ENCODE measurements at regions not wholly inside any gene's neighbourhood (a gene's known extent, or its start where the extent isn't known, plus 50 kb on each side); places are given as distances from the start of the nearest gene placed in this dataset.

- POLR2A ChIA-PET = no interaction called here
- Histone ChIP-seq H3K4me1 (ENCODE audit: control insufficient read depth, insufficient read depth, low read length) (no peaks in the 10 kb centered on the region), H3K36me3 (ENCODE audit: control insufficient read depth in 2 of 2, insufficient read depth in 2 of 2, low read length in 1 of 2) (no peaks in the 10 kb centered on the region), H3K27ac (ENCODE audit: control insufficient read depth, insufficient read depth) (no peak overlapping the region), H3K4me2 (ENCODE audit: control insufficient read depth, insufficient read depth) (no peak overlapping the region), H3K9ac (ENCODE audit: control insufficient read depth, insufficient read depth, low read length) (no peak overlapping the region), H4K20me1 (ENCODE audit: control insufficient read depth, insufficient read depth) (no peaks in the 10 kb centered on the region), H3K79me2 (ENCODE audit: control insufficient read depth, insufficient read depth, low read length) (no peaks in the 10 kb centered on the region), H3K4me3 (no peak overlapping the region), H3K9me3 (replicated peaks; ENCODE audit: control insufficient read depth, insufficient read depth, low read length) (no peaks in the 10 kb centered on the region), H3K27me3 (replicated peaks in 1 of 2; ENCODE audit: control insufficient read depth in 2 of 2, insufficient read depth in 2 of 2, low read length in 1 of 2) (no peaks in the 10 kb centered on the region; a peak in 1 of 4 replicates), H2AFZ (ENCODE audit: control insufficient read depth, low read depth, low read length) (no peak overlapping the region)
- in situ Hi-C loops (cut with MboI) (no loop called here), intact Hi-C loops (cut with micrococcal nuclease; ENCODE audit: unreplicated experiment) (no loop called here)
- TF ChIP-seq ZBTB33 (IDR thresholded peaks at IDR 0.05) (no peak), BHLHE40 (IDR thresholded peaks at IDR 0.05; ENCODE audit: borderline replicate concordance in 1 of 2, low read depth in 2 of 2, low read length in 1 of 2) (no peak), STAT3 (IDR thresholded peaks at IDR 0.05; ENCODE audit: low read depth, low read length) (no peak), ZZZ3 (IDR thresholded peaks at IDR 0.05; ENCODE audit: control insufficient read depth, insufficient read length, low read depth) (no peak), SMAD1 (IDR thresholded peaks at IDR 0.05; ENCODE audit: low read depth, partially characterized antibody) (no peak), LARP7 (IDR thresholded peaks at IDR 0.05) (no peak), SMC3 (IDR thresholded peaks at IDR 0.05; ENCODE audit: borderline replicate concordance, low read length) (no peak), KDM1A (IDR thresholded peaks at IDR 0.05; ENCODE audit: borderline replicate concordance) (no peak), ATF3 (IDR thresholded peaks at IDR 0.05; ENCODE audit: borderline replicate concordance, extremely low read depth, low read depth, low read length) (no peak), CHD1 (IDR thresholded peaks at IDR 0.05; ENCODE audit: low read depth, low read length) (no peak), RFX5 (IDR thresholded peaks at IDR 0.05; ENCODE audit: low read depth, low read length) (no peak), BCL11A (IDR thresholded peaks at IDR 0.05; ENCODE audit: low read depth, low read length) (no peak), NR2C1 (IDR thresholded peaks at IDR 0.05) (no peak), FOXM1 (IDR thresholded peaks at IDR 0.05; ENCODE audit: low read depth, low read length) (no peak), YBX1 (IDR thresholded peaks at IDR 0.05) (no peak), POU2F2 (IDR thresholded peaks at IDR 0.05; ENCODE audit: borderline replicate concordance, low read depth, low read length) (no peak)
- TF ChIP-seq, protein P1, sequence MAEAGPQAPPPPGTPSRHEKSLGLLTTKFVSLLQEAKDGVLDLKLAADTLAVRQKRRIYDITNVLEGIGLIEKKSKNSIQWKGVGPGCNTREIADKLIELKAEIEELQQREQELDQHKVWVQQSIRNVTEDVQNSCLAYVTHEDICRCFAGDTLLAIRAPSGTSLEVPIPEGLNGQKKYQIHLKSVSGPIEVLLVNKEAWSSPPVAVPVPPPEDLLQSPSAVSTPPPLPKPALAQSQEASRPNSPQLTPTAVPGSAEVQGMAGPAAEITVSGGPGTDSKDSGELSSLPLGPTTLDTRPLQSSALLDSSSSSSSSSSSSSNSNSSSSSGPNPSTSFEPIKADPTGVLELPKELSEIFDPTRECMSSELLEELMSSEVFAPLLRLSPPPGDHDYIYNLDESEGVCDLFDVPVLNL (IDR thresholded peaks at IDR 0.05; ENCODE audit: low read depth, low read length) = no peak
- DNase-seq (ENCODE audit: low read depth, low spot score) (no peak), FAIRE-seq (no peak), ATAC-seq (no peak)
- SMC1A ChIA-PET (ENCODE audit: uncharacterized antibody, unreplicated experiment) = no interaction called here
- CTCF ChIA-PET = interaction anchor here (1.4 kb wide), 1 partner anchor 10 kb away, joined by 4 read pairs; no protein-coding TSS in a partner anchor
- 47% methylated on average over 8 of the region's 8 CpGs for WGBS (ENCODE audit: insufficient coverage, insufficient replicate concordance, low lambda C conversion rate, missing lambda C conversion rate)
- no TSS peak for BruUV-seq (replicated peaks)
- RAD21 ChIA-PET (ENCODE audit: unreplicated experiment) = no interaction called here
Observed at GRCh38 chr12:93972411-93973208, 175.8 kb upstream of the PLXNC1 start.
